ENCODE measurements at regions not wholly inside any gene's neighbourhood (a gene's known extent, or its start where the extent isn't known, plus 50 kb on each side); places are given as distances from the start of the nearest gene placed in this dataset.

DNA sequence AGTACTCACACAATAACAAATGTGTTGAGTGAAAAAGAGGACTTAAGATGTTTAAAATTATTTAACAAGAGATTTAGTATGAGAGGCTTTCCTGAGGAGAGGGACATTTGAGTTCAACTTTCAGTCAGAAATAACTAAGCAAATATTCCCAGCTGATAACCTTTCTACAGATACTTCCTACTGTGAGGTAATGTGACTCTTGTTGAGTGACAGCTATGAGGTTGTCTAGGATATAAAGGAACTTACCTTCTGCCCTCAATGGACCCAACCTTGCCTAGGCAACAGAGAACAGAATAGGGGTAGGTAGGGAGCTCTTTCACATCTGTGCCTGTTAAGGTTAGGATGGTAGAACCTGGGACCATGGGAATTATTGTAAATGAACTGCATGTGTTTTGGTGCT, 54.7 kb downstream of the GLUD2 start:
- no peak for DNase-seq (ENCODE audit: low read depth, low spot score)

DNA sequence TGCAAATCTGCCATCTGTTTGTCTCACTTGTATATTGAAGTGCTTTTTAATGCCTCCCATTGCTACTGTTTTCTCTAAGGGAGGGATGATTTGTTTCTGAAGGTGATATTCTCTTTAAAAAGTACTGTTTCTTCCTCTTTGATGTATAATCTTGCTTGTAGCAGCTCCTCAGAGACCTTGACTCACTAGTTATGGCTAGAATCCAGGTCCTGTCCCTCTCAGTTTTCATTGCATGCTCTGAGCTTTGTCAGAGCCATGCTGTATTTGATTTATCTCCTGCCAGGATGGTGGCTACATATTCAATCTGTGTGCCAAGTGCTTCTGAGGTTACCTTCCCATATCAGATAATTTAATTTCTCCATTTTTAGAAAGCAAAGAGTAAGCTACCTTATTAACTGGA, 56.0 kb downstream of the GLUD2 start:
- DNase-seq (ENCODE audit: low read depth, low spot score): no peak

DNA sequence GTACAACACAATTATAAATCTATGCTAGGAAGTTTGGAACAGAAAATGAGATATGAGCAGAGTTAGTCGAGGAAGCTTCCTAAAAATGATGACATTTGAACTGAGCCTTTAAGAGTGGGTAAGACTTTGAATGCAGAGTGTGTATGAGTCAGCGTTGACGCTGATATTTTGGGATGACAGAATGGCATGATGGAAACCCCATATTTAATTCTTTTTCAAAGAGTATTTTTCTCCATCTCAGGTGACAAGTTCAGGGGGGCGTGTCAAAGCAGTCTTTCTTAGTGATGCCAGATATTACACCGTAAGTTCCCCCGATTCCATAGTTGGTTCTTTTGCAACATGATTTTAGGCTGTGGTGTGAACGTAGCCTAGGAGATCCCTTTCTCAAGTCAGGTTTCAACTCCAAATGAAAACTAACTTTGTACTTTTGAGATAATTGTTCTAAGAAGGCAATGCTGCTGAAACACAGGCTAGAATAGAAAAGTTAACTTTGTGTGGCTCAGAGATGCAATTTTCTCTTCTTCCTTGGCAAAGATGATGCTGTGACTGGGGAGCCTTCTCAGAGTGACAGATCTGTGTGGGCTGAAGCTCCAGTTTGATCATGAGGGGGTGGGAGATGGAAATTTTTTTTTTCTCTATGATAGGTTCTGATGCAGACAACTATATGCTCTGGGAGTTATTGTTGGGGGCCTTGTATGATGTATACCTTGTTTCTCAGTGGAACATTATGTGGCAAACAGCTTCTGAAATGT, 59.2 kb downstream of the GLUD2 start:
- no peak for DNase-seq (ENCODE audit: low read depth, low spot score)

DNA sequence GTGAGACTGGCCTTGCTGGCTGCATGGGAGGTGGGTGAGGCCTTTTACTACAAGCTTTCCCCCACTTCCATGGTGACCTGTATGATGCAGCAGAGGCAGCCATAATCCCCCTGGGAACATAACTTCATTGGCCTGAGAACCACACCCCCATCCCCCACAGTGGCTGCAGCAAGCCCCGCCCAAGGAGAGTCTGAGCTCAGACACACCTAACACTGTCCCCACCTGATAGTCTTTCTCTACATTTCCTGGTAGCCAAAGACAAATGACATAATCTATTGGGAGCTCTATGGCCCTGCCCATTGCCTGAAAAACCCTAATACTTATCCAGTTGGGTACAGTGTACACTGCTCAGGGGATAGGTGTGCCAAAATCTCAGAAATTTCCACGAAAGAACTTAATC, 62.6 kb downstream of the GLUD2 start:
- peak; percentile 1 for DNase-seq (ENCODE audit: low read depth, low spot score)

DNA sequence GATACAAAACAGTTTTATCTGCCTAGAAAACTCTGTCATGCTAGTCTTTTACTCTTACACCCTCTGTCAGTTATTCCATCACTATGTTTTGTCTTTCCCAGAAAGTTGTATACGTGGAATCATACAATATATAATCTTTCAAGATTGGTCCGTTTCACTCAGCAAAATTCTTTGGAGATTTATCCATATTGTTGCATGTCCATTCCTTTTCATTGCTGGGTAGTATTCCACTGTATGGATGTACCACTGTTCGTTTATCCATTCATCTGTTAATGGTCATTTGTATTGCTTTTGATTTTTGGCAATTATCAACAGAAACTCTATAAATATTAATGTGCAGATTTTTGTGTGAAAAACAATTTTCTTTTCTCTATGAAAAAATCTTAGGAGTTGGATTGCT, 63.1 kb downstream of the GLUD2 start:
- DNase-seq (ENCODE audit: low read depth, low spot score): no peak

DNA sequence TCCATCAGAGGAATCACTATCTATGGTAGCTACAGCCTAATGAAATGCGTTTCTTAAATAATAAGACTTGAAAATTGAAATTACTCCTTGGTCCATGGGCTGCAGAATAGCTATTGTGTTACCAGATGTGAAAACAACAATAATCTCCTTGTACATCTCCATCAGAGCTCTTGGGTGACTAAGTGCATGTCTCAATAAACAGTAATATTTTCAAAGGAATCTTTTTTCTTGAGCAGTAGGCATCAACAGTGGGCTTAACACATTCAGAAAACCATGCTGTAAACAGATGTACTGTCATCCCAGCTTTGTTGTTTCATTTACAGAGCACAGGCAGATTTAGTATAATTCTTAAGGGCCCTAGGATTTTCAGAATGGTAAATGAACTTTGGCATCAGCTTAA, 67.3 kb downstream of the GLUD2 start:
- DNase-seq (ENCODE audit: low read depth, low spot score): no peak

DNA sequence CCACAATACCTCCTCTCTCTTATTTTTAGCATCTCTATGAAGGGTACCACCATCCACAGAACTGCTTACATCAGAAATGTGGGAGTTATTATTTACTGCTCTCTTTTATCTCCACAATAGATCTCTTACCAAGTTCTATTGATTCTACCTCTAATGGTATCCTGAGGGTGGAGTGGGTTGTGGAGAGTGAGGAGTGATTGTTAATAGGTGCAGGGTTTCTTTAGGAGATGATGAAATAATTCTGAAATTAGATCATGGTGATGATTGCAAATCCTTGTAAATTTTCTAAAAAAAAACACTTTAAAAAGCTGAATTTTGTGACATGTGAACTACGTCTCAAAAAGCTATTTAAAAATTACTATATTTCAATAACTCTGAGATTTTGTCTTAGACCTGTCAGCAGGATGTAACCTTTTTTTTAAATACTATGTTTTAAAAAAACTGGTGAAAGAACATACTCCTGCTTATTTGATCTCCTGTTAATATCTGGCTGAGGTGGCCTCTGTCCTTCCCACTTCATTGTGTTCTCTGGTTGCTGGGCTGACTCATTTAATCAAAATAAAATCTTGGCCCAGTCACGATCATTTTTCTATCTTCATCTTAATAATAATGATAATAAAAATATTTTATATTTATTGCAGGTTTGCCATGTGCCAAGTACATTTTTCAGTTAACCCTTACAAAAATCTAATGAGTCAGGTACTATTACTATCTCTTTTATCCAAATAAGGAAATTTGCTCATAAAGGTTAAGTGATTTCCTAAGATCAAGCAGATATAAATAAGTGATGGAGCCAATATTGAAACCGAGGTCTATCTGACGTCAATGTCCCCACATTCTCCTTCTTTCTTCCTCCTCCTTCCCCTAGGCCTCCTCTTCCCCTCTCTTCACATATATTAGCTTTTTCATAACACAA, 73.5 kb downstream of the GLUD2 start:
- DNase-seq (ENCODE audit: low read depth, low spot score): no peak

DNA sequence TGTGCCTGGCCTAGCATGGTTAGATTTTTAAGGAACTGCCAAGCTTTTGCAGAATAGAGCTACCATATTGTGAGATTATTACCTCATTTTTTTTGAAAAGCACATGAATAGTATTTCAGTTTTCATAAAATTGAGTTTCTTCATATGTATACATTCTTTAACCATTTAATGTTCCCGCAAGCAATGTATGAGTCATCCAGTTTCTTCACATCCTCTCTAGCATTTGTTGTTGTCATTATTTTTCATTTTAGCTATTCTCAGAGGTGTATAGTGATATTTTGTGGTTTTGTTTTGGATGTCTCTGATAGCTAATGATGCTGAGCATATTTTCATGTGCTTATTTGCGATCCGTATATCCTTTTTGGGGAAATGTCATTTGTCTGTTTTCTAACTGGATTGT, 74.9 kb downstream of the GLUD2 start:
- no peak for DNase-seq (ENCODE audit: low read depth, low spot score)

DNA sequence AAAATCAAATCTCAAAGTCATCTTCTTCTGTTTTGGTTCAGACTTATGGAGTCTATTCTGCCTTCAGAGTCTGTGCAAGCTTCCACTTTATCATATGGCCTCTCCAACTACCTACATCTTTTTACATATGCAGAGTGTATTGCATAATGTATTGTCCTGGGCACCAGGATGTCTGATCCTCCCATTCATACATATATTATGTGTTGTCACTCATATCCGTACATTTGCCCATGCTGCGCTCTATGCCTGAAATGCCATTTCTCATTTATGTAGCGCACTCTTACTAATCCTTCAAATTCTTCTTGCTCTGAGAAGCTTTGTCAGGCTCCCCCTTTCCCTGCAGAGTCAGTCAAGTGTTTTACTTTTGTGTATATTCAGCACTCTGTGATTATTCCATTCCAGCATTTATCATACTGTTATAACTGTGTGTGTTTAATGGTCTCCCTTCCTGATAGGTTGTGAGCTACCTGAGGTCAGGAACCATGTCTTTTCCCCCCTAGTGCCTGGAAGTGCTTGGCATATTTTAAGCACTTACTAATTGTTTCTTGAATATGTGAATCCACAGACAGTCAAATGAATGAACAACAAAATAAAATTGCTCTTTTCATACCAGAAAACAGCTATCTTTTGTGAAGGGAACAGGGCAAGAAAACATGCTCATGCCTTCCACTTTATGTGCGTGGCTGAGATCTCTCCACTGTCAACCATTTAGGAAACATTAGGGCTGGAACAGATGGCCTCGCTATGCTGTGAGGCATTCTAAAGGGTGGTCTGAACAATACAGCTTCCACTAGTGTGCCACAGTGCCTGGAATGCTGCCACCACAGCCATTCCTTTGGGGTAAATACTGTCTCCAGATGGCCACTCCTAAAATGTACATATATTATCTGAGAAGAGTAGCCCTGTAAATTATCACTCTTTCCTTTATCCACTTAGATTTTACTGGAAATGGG, 81.8 kb downstream of the GLUD2 start:
- DNase-seq (ENCODE audit: low read depth, low spot score): no peak

DNA sequence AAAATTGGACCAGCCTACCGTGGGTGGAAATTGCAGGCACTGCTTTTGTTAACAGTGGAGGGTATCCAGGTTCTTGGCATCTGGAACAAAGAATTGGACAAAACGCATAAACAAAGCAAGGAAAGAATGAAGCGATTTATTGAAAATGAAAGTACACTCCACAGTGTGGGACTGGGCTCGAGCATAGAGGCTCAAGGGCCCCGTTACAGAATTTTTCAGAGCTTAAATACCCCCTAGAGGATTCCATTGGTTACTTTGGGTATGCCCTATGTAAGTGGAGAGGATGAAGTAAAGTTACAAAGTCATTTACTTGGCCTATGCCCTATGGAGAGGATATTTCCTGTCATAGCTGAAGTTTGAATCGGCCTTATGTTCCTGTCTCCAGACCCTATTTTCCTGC, 85.3 kb downstream of the GLUD2 start:
- no peak for DNase-seq (ENCODE audit: low read depth, low spot score)

DNA sequence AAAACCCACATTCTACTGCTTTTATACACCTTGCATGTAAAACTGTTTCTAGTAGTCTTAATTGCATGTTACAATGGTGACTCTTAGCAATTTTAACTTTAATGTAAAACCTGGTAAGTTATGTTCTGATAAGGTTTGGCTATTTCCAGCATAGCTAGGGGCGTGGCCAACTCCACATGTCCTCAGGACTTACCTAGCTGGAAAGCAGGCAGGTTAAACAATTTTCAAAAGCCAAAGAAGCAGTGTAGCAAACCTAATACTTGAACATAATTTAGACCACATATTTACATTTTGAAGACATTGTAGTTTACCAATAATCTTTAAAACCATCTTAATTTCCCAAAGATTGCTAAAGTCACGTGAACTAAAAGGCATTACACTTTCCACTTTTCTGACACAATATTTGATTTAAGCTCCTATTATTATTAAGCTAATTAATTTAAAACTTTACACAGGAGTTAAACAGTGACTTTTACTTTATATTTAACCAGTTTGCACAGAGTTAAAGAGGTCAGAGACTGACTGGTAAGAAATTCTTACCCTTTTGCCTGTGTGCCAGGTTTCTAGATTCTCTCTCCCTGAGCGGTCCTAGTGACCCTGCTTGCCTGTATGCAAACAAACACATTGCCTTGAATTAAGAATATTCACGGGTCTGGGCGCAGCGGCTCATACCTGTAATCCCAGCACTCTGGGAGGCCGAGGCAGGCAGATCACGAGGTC, 88.2 kb downstream of the GLUD2 start:
- no peak for DNase-seq (ENCODE audit: low read depth, low spot score)

DNA sequence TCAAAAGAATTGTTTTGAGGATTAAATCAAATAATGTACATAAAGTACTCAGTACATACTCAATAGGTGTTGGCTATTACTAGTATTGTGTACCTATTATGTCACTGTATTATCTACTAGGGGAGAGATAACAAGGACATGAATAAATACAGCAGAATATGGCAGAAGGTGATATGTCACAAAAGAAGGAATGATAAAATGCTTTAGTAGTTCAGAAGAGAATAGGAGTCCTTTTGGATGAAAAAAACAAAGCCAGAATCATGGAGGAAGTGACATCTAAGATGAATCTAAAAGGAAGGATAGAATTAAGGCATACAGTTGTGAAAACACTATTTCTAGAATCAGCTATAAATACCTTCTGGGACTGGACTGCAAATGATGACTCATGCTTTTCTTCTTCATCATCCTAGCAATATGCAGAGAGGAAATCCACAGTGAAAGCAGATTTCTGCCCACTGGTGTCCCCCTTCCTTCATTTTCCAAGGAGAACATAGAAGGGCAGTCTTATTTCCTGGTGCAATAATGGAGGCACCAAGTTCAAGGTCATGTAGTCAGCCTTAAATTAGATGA, 98.7 kb downstream of the GLUD2 start:
- DNase-seq (ENCODE audit: low read depth, low spot score): no peak

DNA sequence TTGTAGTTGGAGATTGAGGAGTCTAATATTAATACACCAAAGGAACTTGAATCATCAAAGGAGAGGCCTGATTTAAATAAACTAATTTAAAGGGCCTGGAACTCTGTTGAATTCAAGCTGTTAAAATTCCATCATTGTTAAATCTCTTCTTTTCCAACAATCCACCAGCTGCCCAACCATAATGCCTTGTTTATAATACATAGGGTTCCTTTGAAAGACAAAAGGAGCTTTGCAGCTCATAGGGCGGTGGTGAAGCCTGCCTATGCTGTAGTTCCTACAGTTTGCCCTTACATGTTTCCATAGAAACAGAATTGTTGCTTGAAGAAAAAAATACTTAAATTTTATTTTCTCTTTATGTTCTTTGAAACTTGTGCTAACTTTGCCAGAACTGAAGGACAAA, 102.8 kb downstream of the GLUD2 start:
- peak; percentile 16 for DNase-seq (ENCODE audit: low read depth, low spot score)

DNA sequence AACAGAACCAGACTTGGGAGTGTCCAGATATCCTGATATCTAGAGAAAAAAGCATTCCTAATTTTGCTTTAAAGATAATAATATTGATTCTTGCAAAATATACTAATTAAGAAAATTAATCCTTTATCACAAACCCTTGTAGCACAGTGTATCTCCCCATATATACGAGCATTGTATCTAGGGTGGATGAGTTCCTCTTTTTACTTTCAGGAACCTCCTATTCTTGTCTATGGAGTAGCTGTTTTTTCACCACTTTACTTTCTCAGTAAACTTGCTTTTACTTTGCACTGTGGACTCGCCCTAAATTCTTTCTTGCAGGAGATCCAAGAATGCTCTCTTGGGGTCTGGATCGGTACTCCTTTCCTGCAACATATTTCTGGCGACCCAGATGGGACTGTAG, 103.9 kb downstream of the GLUD2 start:
- no peak for DNase-seq (ENCODE audit: low read depth, low spot score)

DNA sequence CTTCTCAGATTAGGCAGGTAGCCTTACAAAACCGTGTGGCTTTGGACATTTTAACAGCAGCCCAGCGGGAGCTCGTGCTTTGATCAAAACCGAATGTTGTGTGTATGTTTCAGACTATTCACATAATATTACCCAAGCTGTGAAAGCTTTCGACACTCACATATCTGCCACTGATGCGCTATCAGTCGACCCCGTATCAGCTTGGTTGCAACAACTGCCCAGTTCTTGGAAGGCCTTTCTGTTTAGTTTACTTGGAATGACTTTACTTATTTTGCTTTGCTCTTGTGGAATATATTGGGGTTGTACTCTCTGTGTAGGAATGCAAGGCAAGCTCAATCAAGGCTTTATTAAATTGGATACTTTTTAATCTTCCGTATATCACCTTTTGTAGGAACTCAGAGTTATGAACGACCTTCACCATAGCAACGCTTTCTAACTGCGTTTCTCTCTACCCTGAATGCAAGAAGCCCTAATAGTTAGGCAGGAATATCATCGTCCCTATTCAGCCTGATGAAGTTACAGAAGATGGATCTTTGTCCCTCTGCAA, 107.5 kb downstream of the GLUD2 start:
- DNase-seq (ENCODE audit: low read depth, low spot score): no peak

DNA sequence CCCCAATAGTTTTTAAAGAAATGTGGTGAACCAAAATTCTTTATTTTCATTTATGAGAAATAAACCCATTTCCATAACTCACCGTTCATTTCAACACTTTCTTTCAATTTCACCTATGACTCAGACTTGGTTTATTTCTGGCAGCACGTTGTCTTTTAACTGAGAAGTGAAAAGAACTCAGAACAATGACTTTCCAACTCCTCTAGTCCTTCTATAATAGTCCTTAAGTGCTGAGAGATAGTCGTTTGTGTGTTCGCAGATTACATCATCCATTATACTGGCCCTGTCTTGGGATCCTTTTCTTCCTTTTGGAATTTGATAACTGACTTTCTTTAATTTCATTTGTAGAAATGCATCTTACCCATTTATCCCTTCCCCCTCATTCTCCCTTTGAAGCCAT, 113.6 kb downstream of the GLUD2 start:
- no peak for DNase-seq (ENCODE audit: low read depth, low spot score)

DNA sequence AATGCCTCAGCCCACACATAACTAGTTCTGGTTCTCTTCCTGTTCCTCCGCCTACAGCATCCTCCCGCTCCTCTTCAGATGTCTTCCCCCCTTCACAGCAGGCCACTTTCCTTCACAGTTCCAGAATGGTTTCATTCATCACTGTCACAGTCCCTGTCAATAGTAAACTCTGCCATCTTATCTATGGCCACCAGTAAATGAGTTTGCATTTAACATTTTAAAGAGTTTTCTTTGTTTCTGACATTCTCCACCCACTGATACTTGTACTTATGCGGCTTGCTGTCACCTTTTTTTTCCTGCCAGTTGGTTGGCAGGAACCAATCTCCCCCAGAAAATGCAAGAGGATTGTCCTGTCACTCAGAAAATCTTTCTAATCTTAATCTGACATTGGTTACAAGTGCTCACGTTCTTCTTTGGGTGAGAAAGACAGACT, 114.1 kb downstream of the GLUD2 start:
- peak; percentile 60 for DNase-seq (ENCODE audit: low read depth, low spot score)

DNA sequence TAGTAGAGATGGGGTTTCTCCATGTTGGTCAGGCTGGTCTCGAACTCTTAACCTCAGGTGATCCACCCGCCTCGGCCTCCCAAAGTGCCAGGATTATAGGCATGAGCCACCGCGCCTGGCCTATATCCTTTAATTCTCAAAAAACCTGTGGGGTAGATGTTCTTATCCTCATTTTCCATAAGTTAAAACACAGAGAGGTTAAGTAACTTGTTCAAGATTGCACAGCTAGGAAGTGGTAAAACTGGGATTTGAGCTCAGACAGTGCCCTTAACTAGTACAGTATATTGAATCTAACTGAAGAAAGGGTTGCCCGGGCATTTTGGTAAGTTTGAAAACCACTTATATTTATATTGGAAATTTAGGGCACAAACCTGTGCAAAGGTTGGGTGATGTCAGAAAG, 116.0 kb downstream of the GLUD2 start:
- no peak for DNase-seq (ENCODE audit: low read depth, low spot score)

DNA sequence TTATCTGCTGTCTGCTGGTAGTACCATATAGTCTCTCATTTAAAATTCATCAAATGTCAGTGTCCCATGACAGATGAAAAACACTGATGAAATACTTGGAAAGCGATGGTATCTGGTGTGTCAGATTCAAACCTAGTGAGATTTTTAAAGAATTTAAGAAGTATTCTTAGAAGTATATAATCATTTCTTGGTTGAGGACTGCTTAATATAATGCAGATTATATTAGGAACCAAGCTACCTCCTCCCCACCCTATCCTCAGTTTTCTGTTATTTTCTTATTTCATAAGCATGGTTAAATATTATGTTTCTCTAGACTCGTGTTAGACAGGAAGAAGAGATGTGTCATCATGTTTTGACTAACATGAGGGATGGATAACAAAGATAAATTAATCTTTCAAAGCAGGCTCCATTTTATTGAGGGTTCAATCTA, 118.5 kb downstream of the GLUD2 start:
- DNase-seq (ENCODE audit: low read depth, low spot score): no peak
